Renal cortical epithelial cell (primary cell): ENCODE measurements at regions not wholly inside any gene's neighbourhood (a gene's known extent, or its start where the extent isn't known, plus 50 kb on each side); places are given as distances from the start of the nearest gene placed in this dataset.
"Not testable (repeated sequence)": the region's sequence is repeated elsewhere in the genome, so short reads cannot be mapped to it uniquely, and the experiment has no call there.

Experiments used
- DNase-seq: peaks from one replicate; pipeline ENCODE4 v3.0.0-alpha.2; 2011; ENCODE audit warnings: low read depth

DNA sequence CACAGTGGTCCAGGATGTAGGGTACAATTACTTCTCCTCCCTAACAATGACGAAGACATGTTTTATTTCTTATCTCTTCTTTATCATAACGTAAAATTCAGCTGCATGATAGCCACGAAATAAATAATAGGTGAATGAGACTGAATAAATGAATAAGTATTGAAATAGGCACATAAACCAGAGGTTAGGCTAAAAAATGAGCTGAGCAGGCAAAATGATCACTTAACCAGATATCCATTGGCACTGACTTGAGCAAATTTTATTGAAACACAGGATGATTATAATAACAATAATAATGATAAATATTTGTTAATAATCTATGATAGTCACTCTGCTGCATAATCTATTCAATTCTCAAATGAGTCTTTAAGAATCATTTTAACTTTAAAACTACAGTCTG, 506.9 kb upstream of the ZNF804A start:
- DNase-seq: no peak

DNA sequence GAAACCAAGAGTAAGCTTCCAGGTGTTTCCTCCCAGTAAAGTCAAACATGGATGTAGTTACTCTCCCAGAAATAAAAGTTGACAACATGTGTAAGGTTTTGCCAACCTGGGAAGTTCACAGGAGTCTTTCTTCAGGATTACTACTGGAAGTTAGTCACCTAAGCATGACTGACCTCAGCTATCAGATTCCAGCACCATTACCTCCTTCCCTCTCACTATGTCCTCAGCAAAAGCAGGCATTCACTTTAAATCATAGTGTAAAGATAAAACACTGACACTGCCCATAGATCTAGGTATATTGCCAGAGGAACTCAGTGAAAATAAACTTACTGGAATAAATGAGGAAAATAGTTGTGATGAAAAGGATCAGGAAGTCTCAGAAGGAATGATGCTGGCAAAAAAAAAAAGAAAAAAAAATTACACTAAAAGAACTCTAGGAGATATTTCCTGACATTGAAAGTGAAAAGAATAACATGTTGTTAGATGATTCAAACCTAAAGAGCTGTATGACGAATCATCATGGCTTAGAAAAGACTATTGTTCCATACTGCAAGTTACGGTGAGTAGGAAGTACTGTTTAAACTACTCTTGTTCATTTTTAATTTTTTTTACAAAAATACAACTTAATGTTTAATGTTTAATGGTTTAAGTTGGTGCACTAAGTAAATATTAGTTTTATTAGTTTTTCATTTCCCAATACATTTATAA, 484.5 kb upstream of the ZNF804A start:
- peak; percentile 0 for DNase-seq

DNA sequence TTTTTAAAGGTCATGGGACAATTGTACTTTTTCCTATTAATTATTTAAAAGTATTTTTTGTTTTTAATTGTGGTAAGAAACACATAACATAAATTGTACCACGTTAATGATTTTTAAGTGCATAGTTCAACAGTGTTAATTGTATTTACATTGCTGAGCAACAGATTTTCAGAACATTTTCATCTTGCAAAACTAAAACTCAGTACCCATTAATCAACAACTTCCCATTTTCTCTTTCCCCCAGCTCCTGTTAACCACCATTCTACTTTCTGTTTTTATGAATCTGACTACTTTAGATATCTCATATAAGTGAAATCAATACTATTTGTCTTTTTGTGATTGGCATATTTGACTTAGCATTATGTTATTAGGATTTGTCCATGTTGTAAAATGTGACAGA, 483.9 kb upstream of the ZNF804A start:
- no peak for DNase-seq

DNA sequence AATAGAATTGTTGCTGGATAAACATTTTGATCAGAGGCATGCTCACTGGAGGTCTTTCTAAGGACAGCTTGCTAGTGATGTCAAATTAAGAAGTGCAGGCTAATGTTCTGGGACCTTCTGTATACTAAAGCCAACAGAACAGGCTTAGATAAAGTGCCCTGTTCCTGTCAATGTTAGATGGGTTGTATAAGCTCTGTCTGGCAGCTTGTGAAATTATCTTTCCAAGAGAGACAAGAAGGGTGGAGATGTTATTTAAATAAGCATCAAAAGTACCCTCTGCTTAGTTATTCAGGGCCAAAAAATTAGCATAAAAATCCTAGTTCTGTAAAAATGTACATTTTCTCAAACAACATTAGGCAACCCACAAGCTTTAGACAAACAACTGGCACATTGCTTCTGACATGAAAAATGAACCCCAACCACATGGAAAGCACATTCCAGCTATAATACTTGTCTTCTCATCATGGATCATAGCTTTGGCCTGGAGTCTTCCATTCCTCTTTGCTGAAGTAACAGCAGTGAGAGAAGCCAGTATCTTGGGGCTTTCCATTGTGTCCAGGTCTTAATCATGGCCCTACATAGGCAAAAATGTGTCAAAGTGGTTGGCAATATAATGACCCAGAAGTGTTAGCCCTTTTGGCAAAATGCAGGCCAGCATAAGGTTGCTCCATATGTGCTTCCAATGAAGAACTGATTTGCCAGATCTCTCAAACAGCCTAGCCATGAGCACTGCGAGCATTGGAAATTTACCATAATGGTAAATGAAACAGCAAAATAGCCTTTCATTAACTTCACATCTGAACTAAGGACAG, 478.1 kb upstream of the ZNF804A start:
- no peak for DNase-seq

DNA sequence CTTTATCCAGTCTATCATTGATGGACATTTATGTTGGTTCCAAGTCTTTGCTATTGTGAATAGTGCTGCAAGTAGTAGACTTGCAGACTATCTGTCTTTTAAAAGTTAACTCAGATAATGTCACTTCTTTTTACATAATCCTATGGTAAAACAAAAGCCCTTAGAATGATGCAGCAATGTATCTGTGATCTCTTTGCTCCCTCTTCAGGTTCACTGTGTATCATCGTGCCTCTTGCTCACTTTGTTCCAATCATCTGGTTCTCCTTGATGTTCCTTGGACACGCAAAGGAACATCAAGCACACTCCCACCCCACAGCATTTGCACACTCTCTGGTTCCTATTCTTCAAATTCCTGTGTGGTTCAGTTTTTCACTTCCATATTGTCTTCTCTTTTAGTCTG, 472.5 kb upstream of the ZNF804A start:
- no peak for DNase-seq

DNA sequence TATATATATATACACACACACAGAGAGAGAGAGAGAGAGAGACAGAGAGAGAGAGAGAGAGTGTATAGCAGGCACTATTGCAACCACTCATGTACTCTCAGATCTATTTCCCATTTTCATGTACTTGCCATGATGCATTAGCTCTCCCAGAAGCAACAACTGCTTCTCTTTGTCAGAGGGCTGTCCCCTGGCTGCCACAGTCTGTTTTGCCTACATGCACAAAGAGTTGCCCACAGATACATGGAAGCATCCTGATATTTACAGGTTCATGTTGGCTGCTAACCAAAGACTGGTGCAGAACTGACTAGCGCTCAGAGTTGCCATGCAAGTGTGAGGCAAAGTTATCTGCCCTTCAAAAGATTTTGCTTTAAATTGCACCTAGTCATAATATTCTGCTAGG, 469.3 kb upstream of the ZNF804A start:
- DNase-seq: no peak

DNA sequence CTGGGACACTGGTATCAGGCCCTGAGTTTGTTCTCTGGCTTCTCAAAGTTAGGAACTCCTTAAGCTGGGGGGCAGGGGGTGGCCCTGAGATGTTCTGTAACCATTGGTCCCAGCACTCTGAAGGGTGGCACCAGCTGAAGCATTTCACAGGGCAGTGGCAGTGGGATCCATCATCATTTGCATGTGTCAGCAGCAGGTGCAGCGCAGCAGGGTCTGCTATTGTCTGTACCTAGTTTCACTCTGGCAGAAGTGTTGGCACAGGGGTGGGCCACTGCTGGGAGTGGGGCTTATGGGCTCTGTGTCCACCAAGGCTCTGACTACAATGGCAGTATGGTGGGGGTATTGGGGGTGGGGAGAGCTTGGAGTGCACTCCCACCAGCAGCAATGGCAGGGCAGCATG, 460.4 kb upstream of the ZNF804A start:
- DNase-seq: no peak

DNA sequence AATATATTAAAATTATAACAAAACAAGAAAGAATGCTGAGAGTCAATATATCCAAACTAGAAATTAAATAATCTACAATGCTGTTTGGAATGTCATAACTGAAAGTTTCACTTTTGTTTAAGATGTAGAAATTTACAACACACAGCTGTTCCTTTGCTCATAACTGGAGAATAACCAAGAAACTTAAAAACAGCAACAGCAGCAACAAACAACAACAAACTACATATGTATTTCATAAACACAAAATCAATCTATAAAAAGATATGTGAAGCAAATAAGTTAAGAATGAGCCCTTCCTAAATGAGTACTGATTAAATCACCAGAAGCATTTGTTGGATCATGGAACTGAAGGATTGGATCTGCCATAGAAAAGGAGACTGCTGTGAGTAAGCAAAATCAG, 456.5 kb upstream of the ZNF804A start:
- DNase-seq: no peak

DNA sequence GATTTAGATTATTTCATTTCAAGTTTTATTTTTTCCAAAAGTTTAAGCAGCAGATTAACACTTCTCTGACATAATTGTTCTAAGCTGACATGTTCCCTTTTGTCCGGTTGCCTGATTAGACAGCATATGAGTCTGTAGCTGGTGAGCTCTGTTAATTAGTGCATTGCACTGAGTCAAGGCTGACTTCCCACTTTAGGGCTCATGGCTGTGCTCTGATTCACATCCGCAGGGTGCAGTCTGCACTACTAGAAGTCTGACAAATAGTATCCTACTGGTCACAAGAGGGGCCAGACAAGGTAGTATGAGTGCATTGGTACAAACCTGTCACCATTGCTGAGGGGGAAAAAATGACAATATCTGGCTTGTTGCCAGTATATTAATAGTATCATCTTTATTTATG, 443.9 kb upstream of the ZNF804A start:
- peak; percentile 67 for DNase-seq

DNA sequence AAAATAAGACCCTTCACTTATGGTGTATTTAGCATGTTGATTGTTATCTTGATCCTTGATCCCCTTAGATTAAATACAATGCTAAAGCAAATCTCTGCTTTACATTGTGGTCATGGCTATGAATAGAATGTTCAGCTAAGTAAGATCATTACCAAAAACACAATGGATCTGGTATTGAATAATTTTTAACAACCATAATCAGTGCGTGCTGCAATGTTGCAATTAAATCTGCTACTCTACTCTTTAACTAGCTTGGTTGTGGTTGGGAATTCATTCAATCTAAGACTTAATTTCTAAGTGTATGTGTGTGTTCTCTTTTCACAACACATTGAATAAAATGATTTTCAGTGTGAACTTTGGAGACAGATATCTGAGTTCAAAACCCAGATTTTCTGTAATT, 442.5 kb upstream of the ZNF804A start:
- no peak for DNase-seq

DNA sequence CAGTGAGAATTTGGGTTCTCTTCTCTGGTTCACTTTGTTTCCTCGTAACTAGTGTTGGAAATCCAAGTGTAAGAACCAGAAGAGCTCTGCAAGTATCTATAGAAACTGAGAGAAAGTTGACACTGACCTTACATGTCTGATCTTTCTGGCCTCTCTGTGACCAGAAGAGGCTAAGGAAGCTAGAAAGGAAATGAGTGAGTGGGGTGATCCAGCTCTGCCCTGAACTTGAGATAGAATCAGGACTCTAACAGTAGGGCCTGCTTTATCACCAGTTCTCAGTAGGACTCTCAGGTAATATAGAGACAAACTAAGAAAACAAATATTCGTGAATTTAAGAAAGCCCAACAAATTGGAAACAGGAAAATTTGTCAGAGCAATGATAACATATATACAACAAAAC, 441.2 kb upstream of the ZNF804A start:
- no peak for DNase-seq

DNA sequence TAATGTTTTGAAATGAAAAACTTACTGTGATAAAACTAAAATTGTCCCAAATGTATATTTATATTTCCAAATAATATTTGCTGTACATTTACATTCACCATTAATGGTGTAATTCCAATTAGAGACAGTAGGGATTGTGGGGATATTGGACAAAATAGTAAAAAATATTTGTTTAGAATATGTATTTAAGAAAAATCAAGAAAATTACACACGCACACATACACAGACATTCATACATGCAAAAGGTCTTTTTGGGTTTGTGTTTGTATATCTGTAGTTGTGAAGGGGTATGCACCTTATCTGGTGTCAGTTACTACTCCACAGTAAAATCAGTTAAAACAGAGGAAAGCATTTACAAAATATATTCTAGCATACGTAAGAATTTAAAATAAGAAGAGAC, 435.9 kb upstream of the ZNF804A start:
- DNase-seq: no peak

DNA sequence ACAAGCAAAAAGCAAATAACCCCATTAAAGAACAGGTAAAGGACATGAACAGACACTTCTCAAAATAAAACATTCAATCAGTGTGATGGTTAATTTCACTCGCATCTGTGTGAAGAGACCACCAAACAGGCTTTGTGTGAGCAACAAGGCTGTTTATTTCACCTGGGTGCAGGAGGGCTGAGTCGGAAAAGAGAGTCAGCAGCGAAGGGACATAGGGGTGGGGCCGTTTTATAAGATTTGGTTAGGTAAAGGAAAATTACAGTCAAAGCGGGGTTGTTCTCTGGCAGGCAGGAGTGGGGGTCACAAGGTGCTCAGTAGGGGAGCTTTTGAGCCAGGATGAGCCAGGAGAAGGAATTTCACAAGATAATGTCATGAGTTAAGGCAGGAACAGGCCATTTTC, 429.5 kb upstream of the ZNF804A start:
- not testable (repeated sequence) for DNase-seq

DNA sequence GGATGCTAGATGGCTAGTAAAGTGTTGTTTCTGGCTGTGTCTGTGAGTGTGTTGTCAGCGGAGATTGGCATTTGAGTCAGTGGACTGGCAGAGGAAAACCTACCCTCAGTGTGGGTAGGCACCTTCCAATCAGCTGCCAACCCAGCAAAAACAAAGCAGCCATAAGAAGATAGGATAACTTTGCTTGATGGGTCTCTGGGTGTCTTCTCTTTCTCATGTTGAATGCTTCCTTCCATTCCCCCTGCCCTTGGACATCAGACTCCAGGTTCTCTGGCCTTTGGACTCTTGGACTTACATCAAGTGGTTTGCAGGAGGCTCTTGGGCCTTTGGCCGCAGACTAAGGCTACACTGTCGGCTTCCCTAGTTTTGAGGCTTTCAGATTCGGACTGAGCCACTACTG, 429.0 kb upstream of the ZNF804A start:
- no peak for DNase-seq

DNA sequence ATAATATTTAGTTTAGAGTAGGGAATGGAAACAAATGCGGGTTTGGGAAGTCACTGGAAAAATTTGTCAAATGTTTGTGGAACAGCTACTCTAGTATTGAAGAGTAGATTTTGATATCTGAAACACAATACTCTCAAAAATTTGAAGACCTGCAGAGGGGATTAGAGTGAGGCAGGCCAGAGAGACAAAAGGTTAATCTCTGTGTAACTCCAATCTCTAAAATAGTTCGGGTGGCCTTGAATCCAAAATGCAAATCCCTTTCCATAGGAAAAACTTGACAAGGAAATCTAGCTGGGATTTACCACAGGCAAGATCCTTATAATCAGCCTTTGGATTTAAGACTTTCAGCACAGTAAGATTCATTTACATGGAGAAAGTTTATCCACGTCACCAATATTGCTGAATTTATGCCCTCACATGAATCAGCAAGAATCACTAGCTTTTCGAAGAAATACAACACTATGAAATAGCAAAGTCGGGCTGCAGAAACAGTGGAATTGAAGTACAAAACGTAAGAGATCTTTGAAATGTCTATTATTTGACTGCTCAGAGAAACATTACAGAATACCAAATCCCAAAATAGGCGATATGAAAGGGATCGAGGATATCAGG, 423.7 kb upstream of the ZNF804A start:
- DNase-seq: no peak

DNA sequence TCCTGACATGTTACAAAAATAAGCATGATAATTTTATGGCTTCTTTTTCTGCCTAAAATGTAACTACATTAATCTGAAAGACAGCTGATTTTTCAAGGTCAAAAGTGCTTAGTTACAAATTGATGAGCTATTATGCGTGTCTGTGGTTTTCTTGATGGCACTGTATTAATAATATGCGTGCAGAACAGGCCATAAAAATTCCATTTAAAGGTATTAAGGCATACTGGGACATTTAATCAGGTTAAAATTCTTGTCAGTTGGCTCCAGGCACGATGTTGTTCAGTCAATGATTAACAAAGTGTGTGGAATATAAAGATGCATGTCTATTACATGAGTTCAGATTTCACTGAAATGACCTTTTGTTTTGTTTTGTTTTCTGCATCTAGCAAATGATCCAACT, 420.1 kb upstream of the ZNF804A start:
- DNase-seq: peak; percentile 60

DNA sequence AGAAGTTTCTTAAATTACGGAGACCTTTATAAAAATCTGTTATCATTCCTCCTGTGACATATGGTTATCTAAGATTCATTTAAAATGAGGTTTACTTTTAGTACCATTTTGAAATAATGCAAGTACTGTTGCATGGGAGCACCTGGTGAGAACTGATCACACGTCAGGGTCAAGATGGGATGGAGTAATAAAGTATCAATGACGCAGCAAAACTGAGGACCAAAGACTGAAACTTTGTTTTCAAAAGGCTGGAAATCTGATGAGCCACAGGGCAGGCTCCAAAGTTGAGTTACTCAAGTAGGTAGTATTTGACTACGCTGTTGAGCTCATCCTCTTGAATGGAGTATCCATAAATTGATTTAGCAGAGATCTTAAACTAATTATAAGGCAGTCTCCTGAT, 411.9 kb upstream of the ZNF804A start:
- no peak for DNase-seq

DNA sequence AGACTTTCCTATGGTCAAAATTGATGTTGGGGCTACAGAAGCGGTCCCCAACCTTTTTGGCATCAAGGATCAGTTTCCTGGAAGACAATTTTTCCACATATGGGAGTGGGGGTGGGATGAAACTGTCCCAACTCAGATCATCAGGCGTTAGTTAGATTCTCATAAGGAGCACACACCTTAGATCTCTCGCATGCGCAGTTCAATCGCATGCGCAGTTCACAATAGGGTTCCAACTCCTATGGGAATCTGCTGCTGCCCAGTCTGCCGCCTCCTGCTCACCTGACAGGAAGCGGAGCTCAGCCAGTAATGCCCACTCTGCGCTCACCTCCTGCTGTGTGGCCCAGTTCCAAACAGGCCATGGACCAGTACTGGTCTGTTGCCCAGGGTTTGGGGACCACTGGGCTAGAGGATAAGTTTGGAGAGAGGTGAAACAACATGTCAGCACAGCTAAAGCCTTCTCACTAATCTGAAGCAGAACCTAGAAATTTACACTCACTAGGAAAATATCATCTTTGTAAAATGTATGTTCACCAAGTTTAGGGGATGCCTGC, 410.8 kb upstream of the ZNF804A start:
- DNase-seq: no peak

DNA sequence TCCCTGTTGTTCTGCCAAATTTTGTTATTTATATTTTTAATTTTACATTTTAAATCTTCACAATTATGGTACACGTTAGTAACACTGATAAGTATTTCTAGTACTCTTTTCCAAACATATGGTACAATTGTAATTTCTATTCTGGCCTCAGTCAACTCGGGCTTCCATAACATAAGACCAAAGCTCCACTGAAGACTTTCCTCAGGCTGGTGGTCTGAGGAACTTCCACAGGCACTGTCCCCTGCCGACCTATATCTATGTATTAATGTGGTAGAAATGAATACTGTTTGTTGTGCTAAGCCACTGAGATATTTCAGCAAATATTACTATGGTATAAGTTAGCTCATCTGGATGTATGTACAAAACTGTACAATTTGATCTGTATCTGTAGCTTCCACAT, 407.6 kb upstream of the ZNF804A start:
- DNase-seq: no peak

DNA sequence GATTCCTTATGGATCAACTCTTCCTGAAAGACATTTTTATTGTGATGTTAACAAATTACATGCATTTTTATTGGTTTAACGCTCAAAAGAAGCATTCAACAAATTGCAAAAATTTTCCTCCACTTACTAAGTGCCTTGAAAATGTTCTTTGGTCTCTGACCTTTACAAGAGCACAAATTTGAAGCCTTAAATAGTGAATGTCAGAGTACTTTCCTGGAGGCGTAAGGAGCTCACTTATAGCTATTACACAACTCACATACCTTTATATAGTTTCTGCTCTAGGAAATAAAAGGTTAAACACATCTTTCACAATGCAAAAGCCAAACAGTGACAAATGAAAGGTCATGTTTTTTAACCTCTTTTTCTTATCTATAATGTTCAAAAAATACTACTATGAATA, 405.7 kb upstream of the ZNF804A start:
- DNase-seq: no peak

DNA sequence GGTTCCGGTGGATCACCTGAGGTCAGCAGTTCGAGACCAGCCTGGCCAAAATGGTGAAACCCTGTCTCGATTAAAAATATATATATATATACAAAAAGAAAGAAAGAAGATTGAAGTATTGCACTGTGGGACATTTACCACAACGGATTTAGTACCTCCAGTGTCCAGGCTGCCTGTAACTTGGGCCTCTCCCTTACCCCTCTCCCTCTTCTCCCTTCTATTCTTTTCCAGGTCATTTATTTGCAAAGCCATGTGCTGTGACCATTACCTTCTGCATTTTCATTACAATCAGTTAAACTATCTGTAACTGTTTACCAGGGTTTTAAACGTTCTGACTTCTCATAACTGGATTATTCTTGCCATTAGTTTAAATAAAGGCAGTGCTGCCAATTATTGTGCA, 400.9 kb upstream of the ZNF804A start:
- DNase-seq: no peak

DNA sequence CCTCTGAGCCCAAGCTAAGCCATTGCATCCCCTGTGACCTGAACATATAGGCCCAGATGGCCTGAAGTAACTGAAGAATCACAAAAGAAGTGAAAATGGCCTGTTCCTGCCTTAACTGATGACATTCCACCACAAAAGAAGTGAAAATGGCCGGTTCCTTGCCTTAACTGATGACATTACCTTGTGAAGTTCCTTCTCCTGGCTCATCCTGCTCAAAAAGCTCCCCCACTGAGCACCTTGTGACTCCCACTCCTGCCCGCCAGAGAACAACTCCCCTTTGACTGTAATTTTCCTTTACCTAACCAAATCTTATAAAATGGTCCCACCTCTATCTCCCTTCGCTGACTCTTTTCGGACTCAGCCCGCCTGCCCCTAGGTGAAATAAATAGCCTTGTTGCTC, 399.5 kb upstream of the ZNF804A start:
- not testable (repeated sequence) for DNase-seq

DNA sequence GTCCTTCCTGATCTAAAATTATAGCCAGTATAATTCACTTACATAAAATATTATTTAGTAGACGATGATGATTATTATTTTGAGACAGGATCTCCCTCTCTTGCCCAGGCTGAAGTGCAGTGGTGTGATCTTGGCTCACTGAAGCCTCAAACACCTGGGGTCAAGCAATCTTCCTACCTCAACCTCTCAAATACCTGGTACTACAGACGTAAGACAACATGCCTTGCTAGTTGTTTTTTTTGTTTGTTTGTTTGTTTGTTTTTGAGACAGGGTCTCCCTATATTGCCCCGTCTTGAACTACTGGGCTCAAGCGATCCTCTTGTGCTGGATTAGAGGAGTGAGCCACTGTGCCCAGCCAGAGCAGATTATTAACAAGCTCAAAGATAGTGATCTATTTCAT, 399.1 kb upstream of the ZNF804A start:
- no peak for DNase-seq
